ENCODE measurements at regions not wholly inside any gene's neighbourhood (a gene's known extent, or its start where the extent isn't known, plus 50 kb on each side); places are given as distances from the start of the nearest gene placed in this dataset.

- Histone ChIP-seq H3K27me3 (ENCODE audit: low read depth, low read length) (peaks cover 8% of the 10 kb centered on the region; the same call in 1 of the 2 replicates), H3K4me2 (ENCODE audit: low read length) (no peak overlapping the region), H4K20me1 (ENCODE audit: insufficient read depth, low read length) (no peaks in the 10 kb centered on the region), H3K36me3 (replicated peaks; ENCODE audit: low read depth, low read length) (no peaks in the 10 kb centered on the region), H2AFZ (ENCODE audit: low read depth, low read length) (no peak overlapping the region), H3K4me1 (ENCODE audit: low read length) (peaks cover 11% of the 10 kb centered on the region), H3K9me3 (ENCODE audit: insufficient read depth, low read length) (no peaks in the 10 kb centered on the region), H3K9ac (ENCODE audit: low read length) (no peak overlapping the region), H3K27ac (ENCODE audit: low read length) (no peak overlapping the region), H3K4me3 (ENCODE audit: low read length) (no peak overlapping the region), H3K79me2 (ENCODE audit: low read length) (no peaks in the 10 kb centered on the region)
- no peak for TF ChIP-seq CTCF (IDR thresholded peaks at IDR 0.05; ENCODE audit: low read depth, low read length)
- no peak for TF ChIP-seq EZH2phosphoT487 (IDR thresholded peaks at IDR 0.05; ENCODE audit: low read depth)
Observed at GRCh38 chr14:100643426-100643825, 56.2 kb upstream of the BEGAIN start.

GRCh38 chr14:100644383-100644782 lies 57.2 kb upstream of the BEGAIN start:
- Histone ChIP-seq H3K4me2 (ENCODE audit: low read length) (no peak overlapping the region), H3K9ac (ENCODE audit: low read length) (no peak overlapping the region), H3K27me3 (ENCODE audit: low read depth, low read length) (peaks cover 8% of the 10 kb centered on the region; the same call in 1 of the 2 replicates), H3K9me3 (ENCODE audit: insufficient read depth, low read length) (no peaks in the 10 kb centered on the region), H2AFZ (ENCODE audit: low read depth, low read length) (no peak overlapping the region), H3K79me2 (ENCODE audit: low read length) (no peaks in the 10 kb centered on the region), H4K20me1 (ENCODE audit: insufficient read depth, low read length) (no peaks in the 10 kb centered on the region), H3K36me3 (replicated peaks; ENCODE audit: low read depth, low read length) (no peaks in the 10 kb centered on the region), H3K4me3 (ENCODE audit: low read length) (no peak overlapping the region), H3K27ac (ENCODE audit: low read length) (no peak overlapping the region), H3K4me1 (ENCODE audit: low read length) (peaks cover 11% of the 10 kb centered on the region)
- no peak for TF ChIP-seq EZH2phosphoT487 (IDR thresholded peaks at IDR 0.05; ENCODE audit: low read depth)
- no peak for TF ChIP-seq CTCF (IDR thresholded peaks at IDR 0.05; ENCODE audit: low read depth, low read length)

- Histone ChIP-seq H3K4me2 (ENCODE audit: low read length) (no peak overlapping the region), H3K36me3 (replicated peaks; ENCODE audit: low read depth, low read length) (no peaks in the 10 kb centered on the region), H3K79me2 (ENCODE audit: low read length) (no peaks in the 10 kb centered on the region), H3K9ac (ENCODE audit: low read length) (no peak overlapping the region), H3K27me3 (ENCODE audit: low read depth, low read length) (peaks cover 8% of the 10 kb centered on the region; the same call in 1 of the 2 replicates), H3K4me3 (ENCODE audit: low read length) (no peak overlapping the region), H3K4me1 (ENCODE audit: low read length) (peaks cover 11% of the 10 kb centered on the region), H3K27ac (ENCODE audit: low read length) (no peak overlapping the region), H2AFZ (ENCODE audit: low read depth, low read length) (no peak overlapping the region), H3K9me3 (ENCODE audit: insufficient read depth, low read length) (no peaks in the 10 kb centered on the region), H4K20me1 (ENCODE audit: insufficient read depth, low read length) (no peaks in the 10 kb centered on the region)
- TF ChIP-seq CTCF (IDR thresholded peaks at IDR 0.05; ENCODE audit: low read depth, low read length): no peak
- no peak for TF ChIP-seq EZH2phosphoT487 (IDR thresholded peaks at IDR 0.05; ENCODE audit: low read depth)
Observed at GRCh38 chr14:100644784-100645183, 57.6 kb upstream of the BEGAIN start.

DNA sequence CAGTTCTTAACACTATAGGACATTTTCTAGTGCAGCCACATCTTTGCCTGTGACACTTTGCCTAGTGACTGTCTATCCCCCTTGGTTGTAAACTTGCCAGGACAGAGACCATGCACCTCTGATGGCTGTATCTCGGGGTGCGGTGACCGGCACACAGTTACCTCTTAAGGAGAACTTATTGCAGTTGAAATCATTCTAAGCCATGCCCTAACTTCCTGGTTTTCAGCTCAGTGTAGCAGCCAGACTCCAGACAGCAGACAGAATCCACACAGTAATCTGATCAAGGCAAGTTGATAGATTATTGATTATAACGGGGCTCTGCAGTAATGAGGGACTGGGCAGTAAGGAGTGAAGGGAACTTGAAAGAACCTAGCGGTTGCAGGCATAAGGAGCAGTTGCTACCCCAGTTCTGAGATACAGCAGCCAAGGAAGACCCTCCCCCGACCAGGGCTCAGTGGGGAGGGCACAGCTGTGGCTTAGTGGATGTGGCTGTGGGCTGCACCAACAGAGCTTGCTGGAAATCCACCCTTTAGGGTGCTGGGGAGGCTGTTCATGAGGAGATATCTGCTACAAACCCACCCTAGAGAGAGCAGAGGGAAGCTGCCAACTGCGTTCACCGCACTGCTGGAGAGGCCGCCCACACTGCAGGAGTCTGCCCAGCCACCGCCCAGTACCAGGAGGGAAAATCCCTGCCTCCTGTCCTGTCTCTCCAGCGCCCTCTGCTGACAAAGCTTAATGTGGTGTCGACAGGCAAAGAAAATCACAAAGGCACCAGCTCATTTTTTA lies 58.2 kb upstream of the BEGAIN start:
- H4K20me1 ChIP-seq (ENCODE audit: insufficient read depth, low read length): no peaks in the 10 kb centered on the region
- peaks cover 8% of the 10 kb centered on the region; the same call in 1 of the 2 replicates for H3K27me3 ChIP-seq (ENCODE audit: low read depth, low read length)
- no peaks in the 10 kb centered on the region for H3K36me3 ChIP-seq (replicated peaks; ENCODE audit: low read depth, low read length)
- TF ChIP-seq CTCF (IDR thresholded peaks at IDR 0.05; ENCODE audit: low read depth, low read length) (peak; percentile 87), EZH2phosphoT487 (IDR thresholded peaks at IDR 0.05; ENCODE audit: low read depth) (no peak)
- H3K27ac ChIP-seq (ENCODE audit: low read length): no peak overlapping the region
- peak overlapping the region; percentile 47 for H3K4me3 ChIP-seq (ENCODE audit: low read length)
- H3K4me2 ChIP-seq (ENCODE audit: low read length): peak overlapping the region; percentile 76
- H2AFZ ChIP-seq (ENCODE audit: low read depth, low read length): peak overlapping the region; percentile 75; the same call in 1 of the 2 replicates
- H3K9ac ChIP-seq (ENCODE audit: low read length): no peak overlapping the region
- H3K4me1 ChIP-seq (ENCODE audit: low read length): peaks cover 8% of the 10 kb centered on the region
- H3K9me3 ChIP-seq (ENCODE audit: insufficient read depth, low read length): no peaks in the 10 kb centered on the region
- H3K79me2 ChIP-seq (ENCODE audit: low read length): no peaks in the 10 kb centered on the region

All from OCI-LY3 (cell line).